NCI-H1105 (cell line): ENCODE measurements at regions not wholly inside any gene's neighbourhood (a gene's known extent, or its start where the extent isn't known, plus 50 kb on each side); places are given as distances from the start of the nearest gene placed in this dataset.
"Not testable (repeated sequence)": the region's sequence is repeated elsewhere in the genome, so short reads cannot be mapped to it uniquely, and the experiment has no call there.

ENCODE experiments used
- DNase-seq: peaks from one replicate; lab custom pipeline; 2025; lab: John Stamatoyannopoulos, UW

GRCh38 chr15:66864871-66865281, 162.8 kb downstream of the SMAD6 start:
- no peak for DNase-seq

- no peak for DNase-seq
These were observed 163.9 kb downstream of the SMAD6 start for GRCh38 chr15:66865622-66866611.

GRCh38 chr15:66866656-66867055, 164.6 kb downstream of the SMAD6 start:
- DNase-seq: no peak

GRCh38 chr15:66868918-66869317, 166.9 kb downstream of the SMAD6 start:
- DNase-seq: no peak

DNA sequence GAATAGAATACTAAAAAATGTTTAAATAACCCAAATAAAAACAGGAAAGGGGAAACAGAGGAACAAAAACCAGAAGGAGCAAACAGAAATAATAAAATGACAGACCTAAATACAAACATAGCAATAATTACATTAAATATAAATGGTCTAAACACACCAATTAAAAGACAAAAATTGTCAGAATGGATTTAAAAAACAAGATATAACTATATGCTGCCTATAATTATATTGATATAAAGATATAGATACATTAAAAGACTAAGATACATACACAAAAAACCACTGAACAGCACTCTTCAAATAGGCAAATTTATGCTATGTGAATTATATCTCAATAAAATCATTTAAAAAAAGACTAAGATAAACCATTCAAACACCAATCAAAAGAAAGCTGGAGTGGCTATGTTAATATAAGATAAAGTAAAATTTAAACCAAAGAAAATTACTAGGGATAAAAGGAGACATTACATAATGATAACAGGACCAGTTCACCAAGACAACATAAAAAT, 168.9 kb downstream of the SMAD6 start:
- no peak for DNase-seq

- DNase-seq: no peak
These were observed 170.4 kb downstream of the SMAD6 start for GRCh38 chr15:66872405-66872804.

GRCh38 chr15:66873331-66873730, 171.3 kb downstream of the SMAD6 start:
- DNase-seq: not testable (repeated sequence)

DNA sequence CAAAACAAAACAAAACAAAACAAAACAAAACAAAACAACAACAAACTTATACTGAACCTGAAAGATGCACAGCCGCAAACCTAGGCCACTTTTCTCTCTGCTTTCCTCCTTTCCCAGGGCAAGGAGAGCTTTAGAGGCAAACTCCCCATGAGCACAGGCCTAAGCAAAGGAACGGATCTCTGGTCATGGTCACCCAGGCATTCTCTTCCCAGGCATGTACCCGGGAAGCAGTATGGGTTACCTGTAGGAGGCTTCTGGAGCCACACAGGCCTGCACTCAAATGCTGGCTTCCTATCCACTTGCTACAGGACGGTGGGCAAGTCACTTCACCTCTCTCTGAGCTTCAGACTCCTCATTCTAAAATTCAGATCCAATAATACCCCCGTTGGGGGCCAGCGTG, 171.8 kb downstream of the SMAD6 start:
- DNase-seq: no peak

DNA sequence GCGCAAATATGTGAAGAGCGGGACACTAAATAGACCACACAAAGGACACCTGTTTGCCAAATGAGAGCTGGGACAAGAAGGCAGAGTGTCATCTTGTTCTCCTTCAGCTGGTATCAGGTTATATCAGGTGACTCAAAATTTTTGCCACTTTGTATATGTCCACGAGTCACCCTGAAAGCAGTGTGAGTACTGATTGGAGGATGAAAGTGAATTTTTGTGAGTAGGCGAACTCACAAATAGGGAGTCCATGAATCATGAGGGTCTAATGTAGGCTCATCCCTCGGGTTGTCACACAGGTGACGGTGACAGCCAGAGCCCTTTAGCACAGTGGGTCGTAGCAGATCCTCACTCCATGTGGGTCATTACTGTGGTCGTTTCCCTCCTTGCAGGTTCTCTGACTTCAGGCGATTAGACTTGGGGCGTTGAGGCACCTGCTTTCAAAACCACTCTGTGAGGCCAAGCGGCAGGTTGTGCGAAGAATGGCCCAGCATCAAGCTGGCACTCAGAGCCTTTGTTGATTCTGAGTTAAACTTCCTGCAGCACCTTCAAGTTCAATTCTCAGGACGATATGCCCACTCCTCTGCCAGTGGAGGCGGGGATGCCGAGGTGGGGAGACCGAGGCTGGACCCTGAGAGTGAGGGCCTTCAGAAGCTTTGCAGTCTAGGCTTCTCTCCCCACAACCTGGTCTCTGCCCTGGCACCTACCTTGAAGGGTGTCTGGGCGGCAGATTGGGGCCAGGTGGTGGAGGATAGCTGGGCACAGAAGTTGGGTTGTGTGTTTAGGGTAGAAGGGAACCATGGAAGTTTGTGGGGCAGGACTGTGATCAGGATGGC, 173.8 kb downstream of the SMAD6 start:
- no peak for DNase-seq

GRCh38 chr15:66876421-66876730, 174.3 kb downstream of the SMAD6 start:
- no peak for DNase-seq

DNA sequence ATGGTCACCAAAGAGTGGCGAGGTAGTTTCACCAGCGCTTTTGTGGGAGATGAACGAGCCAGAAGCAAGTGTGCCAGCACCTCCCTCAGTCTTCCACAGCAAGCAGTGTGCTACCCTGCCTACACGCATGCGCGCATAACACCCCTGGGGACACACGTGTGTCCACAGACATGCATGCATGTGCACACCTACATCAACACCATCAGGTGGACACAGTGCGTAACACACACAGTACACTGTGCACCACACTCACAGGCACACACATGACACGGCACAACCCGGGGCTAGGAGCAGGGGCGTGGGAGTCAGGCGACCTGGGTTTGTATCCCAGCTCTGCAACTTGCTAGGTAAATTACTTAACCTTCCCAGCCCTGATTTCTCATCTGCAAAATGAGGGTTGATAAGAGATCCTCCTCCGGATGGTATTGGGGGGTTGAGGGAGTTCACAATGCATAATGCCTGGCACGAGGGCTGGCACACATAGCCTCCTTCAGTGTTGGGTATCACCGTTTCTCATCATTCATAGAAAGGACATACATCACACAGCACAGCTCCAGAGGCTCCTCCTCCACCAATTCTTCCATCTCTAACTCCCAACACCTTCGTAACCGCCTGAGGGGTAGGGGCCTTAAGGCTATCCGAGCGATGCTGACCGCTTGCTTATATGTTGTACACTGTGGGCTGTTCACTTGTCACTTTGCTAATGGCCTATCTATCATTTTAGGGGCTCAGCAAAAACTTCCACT, 174.9 kb downstream of the SMAD6 start:
- DNase-seq: no peak

DNA sequence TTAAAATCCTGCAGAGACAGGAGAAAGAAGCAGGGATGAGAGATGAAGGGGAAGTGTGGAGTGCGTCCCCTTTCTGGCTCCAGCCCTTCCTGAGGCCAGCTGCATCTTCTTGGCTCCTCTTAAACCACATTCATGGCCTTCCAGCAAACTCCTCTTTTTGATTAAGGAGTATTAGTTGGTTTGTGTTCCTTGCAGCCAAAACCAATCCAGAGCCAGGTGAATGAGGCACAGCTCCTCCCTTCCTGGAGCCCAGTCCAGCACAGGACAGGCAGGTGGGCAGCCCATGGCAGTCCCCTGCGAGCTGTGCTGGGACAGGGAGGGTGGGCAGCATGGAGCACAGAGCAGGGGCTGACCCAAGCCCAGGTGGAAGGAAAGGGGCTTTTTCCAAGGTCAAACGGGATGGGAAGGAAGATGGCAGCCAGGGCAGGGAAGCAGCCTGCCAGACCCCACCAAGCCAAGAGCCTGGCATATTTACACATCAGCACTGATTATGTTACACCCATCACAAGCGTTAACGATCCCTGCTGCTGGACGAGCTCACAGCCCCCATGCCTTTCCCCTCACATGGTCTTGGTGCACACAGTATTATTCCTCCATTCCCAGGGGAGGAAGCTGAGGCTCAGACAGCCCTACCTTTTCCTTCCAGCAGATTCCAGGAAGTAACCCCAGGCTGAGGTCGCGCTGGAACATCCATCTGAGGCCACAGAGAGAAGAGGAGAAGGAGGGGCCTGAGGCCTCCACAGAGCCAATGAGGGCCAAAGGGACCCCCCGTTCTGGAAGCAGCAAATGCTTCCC, 175.6 kb downstream of the SMAD6 start:
- DNase-seq: no peak

- DNase-seq: no peak
These were observed 176.7 kb downstream of the SMAD6 start for GRCh38 chr15:66878761-66879160.

GRCh38 chr15:66879531-66880368, 177.7 kb downstream of the SMAD6 start:
- DNase-seq: no peak

DNA sequence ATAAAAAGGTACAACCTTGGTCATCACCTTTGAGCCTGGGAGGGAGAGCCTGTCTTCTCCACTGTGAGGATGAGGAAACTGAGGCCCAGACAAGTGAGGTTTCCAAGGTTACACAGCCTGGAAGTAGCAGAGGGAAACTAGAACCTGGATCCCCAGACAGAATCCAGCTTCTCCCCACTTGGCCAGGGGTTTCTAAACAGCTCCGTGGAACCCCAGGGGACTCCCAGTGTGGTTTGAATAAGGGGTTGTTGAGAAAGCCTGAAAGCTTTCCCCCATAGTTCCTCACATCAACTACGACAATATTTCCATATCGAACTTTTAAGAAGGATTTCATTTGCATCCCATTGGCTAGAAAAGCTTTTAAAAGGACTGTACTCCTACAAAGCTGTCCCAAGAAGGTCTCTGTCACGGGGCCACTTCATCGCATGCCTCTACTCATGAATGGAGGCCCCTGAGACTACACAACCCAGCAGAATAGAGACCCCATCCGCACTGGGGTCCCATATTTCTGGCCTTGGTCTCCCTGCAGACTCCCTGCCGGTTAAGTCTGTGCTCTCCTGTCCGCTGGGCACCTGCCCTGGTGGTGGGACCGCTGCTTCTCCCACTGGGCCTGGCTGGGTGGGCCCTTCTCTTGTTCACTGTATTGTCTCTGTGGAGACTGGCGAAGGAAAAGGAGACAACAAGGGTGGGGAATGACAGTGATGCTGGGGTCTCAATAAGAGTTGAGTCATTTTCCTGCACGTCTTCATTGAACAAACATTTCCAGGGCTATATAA, 178.5 kb downstream of the SMAD6 start:
- DNase-seq: no peak

GRCh38 chr15:66881173-66881905, 179.3 kb downstream of the SMAD6 start:
- DNase-seq: no peak

DNA sequence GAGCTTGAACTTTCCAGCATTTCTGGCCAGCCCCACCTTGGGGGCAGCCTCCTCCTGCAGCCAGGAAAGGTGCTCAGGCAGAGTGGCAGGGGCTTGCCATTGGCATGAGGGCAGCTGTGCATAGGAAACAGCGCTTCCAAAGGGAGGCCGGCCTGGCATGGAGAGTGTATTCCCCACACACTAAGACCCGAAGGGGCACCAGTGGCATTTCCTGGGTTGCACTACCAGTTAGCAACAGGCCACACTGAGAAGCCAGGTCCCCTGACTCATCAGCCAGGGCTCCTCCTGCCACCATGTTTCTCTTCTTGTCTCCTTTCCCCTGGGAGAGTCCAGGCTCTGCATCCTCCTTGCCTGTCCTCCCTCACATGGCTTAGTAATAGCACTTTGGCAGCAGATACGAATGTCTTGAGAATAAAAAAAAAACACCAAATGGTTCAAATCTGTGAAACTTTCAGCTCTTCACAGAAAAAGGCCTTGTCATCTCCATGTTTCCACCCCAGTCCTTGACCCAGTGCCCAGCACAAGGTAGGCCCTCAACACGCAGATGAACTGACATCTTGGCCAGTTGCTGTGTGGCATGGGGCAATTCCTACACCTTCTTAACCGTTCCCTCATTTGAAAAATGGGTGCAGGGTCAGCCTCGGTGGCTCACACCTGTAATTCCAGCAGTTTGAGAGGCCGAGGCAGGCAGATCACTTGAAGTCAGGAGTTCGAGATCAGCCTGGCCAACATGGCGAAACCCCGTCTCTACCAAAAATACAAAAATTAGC, 180.4 kb downstream of the SMAD6 start:
- no peak for DNase-seq

DNA sequence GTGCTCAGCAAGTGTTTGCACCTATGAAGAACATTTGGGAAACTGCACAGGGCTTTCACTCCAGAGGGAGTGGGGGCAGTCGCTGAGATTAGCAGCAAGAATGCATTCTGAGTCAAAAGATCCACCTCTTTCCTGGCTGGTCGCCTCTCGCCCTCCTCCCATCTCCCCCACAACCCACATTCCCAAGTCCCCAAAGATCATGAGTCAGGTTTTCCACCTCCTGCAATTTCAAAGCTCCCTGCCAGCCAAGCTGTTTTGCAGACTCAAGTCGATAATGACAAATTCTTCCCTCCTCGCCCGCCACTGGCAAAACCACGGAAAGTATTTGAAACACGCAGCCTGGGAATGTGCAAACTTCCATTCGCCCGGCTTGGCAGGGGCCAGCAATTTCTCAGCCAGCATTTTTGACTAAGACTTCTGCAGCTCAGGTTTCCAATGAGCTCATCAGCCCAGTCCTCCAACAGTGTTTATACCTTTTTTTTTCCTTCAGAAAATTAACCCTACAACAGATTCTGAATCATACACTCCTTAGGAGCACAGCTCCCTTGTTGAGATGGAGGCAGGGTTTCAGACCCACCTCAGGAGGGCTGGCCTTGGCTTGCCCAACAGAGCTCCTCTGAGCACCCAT, 181.4 kb downstream of the SMAD6 start:
- DNase-seq: no peak
